ENCODE measurements at regions not wholly inside any gene's neighbourhood (a gene's known extent, or its start where the extent isn't known, plus 50 kb on each side); places are given as distances from the start of the nearest gene placed in this dataset.

- no peak for TF ChIP-seq ATF3 (IDR thresholded peaks at IDR 0.05)
- TF ChIP-seq CTCF (IDR thresholded peaks at IDR 0.05; ENCODE audit: low read depth, low read length, missing input control): no peak
- TF ChIP-seq MAX (IDR thresholded peaks at IDR 0.05): no peak
- no peak for TF ChIP-seq FOXA1 (IDR thresholded peaks at IDR 0.05)
- TF ChIP-seq TAF1 (conservative IDR thresholded peaks at IDR 0.05): no peak
Measured at GRCh38 chr2:165011199-165011598, 55.9 kb upstream of the SLC38A11 start.

Data from liver (tissue), 3 donors.